GM12878 (cell line): ENCODE measurements at regions not wholly inside any gene's neighbourhood (a gene's known extent, or its start where the extent isn't known, plus 50 kb on each side); places are given as distances from the start of the nearest gene placed in this dataset.

Experiments used
- CTCF ChIP-seq, 3 experiments: IDR thresholded peaks in 2 of 3; conservative IDR thresholded peaks in 1 of 3; 2 replicates each; pipeline ENCODE4 v1.5.1; 2011; ENCODE audit warnings: low read depth in 3 of 3, low read length in 3 of 3, mild to moderate bottlenecking in 3 of 3, control low read depth in 2 of 3, moderate library complexity in 2 of 3, inconsistent platforms in 1 of 3, mixed read lengths in 1 of 3; ENCODE audit not compliant: control insufficient read depth in 2 of 3, insufficient read depth in 1 of 3; ENCODE audit errors: extremely low read depth in 1 of 3
- EZH2 ChIP-seq: IDR thresholded peaks from 2 replicates; pipeline ENCODE4 v1.6.1; 2012; ENCODE audit warnings: low read depth, mild to moderate bottlenecking, control low read depth, inconsistent platforms, low read length, borderline replicate concordance; ENCODE audit not compliant: control insufficient read depth
- NR2F1 ChIP-seq: fragments of 450-650 bp; conservative IDR thresholded peaks from 2 replicates; pipeline ENCODE4 v1.6.1; 2017; ENCODE audit warnings: mild to moderate bottlenecking
- PML ChIP-seq: IDR thresholded peaks from 2 replicates; pipeline ENCODE4 v1.6.1; 2012; ENCODE audit warnings: low read length, inconsistent platforms
- REST ChIP-seq: IDR thresholded peaks from 2 replicates; pipeline ENCODE4 v1.6.1; 2012; ENCODE audit warnings: mild to moderate bottlenecking, low read depth, low read length
- SIN3A ChIP-seq: IDR thresholded peaks from 2 replicates; pipeline ENCODE4 v1.6.1; 2012; ENCODE audit warnings: low read depth, low read length, improper control_type of control experiment

GRCh38 chr18:62632788-62633455 is 82.4 kb upstream of the PHLPP1 start:
- TF ChIP-seq PML, result no peak
- TF ChIP-seq CTCF (IDR thresholded peaks at IDR 0.05 in 2 of 3, conservative IDR thresholded peaks at IDR 0.05 in 1 of 3; ENCODE audit: control insufficient read depth in 2 of 3, extremely low read depth in 1 of 3, insufficient read depth in 1 of 3, low read depth in 3 of 3, low read length in 3 of 3), result no peak
- TF ChIP-seq REST, result no peak
- TF ChIP-seq EZH2, result no peak
- no peak for TF ChIP-seq NR2F1
- TF ChIP-seq SIN3A, result no peak
